T47D (cell line): ENCODE measurements at regions not wholly inside any gene's neighbourhood (a gene's known extent, or its start where the extent isn't known, plus 50 kb on each side); places are given as distances from the start of the nearest gene placed in this dataset.

Experiments used
- DNase-seq, 2 experiments: peaks; one replicate each; pipeline versions ENCODE4 v3.0.0 to v3.0.0-alpha.2; 2011 to 2012; ENCODE audit warnings: low read depth in 1 of 2, low spot score in 1 of 2
- JUND ChIP-seq: IDR thresholded peaks from 2 replicates; pipeline ENCODE4 v1.6.1; 2012; ENCODE audit warnings: low read depth
- in situ Hi-C: cut with HindIII; loops from 2 replicates; pipeline ENCODE4 v1.10.0; 2016; ENCODE audit warnings: low sequenced_read_pairs, low pct_unique_long_range_greater_than_20kb

DNA sequence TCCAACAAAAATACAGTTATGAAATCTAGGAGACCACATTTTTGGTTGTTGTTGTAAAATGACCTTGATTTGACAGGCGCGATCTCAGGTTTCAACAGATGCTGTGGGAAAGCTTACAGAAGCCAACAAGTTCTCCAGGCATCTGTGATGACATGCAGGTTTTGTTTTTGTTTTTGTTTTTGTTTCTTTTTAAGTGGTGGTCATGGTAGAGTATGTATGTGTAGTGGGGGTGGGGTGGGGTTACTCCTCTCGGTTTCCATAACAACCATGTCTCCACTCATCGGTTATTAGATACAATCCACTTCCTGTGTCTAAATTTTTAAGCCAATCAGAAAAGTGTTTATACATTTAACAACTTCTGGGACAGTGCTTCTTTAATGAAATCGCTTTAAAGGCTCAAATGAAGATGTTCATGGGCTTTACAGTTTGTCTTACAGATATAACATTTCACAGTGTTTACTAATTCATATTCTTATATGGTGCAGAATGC is 199.9 kb upstream of the FOXN3 start:
- TF ChIP-seq JUND: no peak
- DNase-seq: no peak
- in situ Hi-C loops: no loop called here

DNA sequence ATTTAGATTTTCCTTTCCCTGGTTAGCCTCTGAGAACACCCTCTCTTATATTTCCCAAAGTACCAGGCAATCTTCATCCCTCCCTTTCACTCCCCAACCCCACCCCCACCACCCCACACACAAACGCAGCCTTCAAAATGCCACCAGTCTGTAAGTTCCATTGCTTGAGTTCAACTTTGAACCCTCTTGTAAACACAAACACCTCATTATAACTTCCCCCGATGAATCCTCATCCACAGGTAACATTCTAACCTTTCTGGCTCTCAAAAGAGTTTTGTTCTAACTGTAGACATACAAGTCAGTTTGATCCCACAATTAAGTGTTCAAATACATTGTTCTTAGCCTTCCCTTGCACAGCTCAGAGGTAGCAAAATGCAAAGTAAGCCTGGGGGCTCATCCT is 199.4 kb upstream of the FOXN3 start:
- in situ Hi-C loops: no loop called here
- TF ChIP-seq JUND: no peak
- no peak for DNase-seq

DNA sequence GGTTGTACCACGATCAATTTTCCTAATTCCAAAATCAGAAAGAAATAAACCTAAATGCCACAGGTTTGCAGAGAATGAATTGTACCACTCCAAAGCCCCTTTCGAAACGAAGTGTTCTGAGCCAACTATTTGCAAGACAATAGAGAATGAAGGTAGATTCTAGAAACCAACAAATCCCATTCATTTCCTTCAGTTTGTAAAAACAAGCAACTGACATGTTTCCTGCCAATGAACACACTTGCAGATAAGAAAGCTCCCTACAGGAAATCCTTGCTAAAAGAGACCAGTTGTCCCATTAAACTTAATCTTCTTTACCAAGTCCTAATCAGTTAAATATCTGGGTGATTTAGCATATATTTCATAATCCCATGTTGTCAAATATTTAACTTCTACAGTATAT is 198.4 kb upstream of the FOXN3 start:
- DNase-seq: no peak
- in situ Hi-C loops: no loop called here
- no peak for TF ChIP-seq JUND

DNA sequence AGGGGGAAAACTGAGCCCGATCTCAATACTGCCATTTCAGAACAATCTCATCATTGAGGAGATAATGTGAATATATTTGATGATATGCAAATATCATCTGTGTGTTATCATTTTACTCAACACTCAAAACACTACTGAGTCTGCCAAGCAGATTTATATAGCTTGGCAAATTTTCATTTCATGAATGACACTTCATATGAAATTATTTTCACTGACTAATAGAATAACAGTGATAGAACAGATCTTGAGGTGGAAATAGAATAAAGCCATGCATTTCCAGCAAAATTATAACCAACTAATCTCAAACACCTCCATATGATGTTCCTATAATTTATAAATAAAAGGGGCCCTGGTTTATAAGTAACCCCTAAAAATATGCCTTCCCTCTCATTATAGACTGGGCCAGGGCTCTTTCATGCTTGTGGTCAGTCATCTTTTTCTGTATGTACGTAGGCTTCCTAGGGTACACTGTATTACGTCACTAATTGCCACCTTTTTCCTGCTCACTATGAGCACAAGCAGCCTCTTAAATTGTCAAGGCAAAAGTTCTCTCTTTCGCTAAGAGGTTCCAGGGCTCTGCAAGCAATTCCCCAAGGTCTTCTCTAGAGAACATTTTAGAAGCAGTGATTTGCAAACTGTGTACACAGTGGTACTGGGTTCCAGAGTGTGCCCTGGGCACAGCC is 197.1 kb upstream of the FOXN3 start:
- no peak for TF ChIP-seq JUND
- DNase-seq: no peak
- in situ Hi-C loops: no loop called here

DNA sequence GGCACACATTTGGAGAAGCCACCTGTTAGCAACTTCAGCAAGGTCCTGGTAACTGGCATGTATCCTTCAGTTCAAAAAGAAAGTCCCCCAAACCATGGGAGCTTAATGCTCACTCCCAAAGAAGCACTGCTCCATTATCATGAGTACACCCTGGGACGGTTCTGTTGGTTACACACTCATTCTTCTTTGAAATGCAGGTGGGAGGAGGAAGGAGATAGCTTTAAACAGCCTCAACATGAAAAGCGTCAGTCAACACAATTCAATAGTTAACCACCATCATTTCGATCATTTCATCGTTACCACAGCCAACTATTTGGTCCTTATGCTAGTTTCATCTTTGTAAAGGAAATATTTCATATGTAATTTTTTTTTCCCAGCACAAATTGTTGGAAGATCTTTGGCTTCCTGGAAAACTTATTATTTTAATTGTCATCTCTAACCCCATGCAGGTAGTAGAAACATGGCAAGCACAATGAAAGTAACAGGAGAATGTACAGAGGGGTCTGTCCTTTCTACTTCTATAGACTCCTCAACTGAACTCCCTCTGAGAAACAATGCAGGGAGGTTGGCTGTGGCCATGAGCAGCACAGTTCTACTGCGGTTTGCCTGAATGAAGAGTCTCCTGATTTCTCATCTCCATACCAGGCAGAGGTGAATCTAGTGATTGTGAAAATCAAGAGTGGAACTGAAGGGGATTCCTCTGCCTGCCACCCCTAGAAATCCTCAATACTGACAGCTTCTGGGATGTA is 196.4 kb upstream of the FOXN3 start:
- no peak for DNase-seq
- no peak for TF ChIP-seq JUND
- in situ Hi-C loops: no loop called here

DNA sequence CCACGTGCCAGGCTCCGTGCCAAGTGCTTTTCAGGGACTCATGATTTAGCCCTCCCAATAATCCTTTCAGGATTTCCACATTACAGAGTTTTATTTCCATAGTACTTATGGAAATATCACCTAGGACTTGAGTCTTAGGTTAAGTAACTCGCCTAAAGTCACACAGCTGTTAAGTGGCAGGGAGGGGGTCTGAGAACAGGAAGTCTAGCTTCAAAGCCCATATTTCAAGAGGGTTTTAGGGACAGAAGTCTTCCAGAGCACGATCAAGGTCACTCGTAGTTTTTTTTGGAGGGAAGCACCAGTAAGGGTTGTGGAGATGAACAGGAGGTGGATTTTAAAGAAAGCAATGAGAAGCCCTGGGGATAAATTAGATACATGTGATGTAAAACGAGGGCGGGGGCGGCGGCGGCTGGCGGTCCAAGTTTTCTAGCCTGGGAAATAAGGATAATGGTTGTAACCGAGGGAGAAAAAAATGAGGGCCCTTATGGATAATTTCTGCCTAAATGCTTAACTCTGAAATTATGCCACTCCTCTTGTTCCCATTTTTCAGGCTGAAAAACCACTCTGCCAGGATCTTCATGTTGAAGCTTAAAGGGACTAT is 192.6 kb upstream of the FOXN3 start:
- no peak for DNase-seq
- in situ Hi-C loops: no loop called here
- no peak for TF ChIP-seq JUND

DNA sequence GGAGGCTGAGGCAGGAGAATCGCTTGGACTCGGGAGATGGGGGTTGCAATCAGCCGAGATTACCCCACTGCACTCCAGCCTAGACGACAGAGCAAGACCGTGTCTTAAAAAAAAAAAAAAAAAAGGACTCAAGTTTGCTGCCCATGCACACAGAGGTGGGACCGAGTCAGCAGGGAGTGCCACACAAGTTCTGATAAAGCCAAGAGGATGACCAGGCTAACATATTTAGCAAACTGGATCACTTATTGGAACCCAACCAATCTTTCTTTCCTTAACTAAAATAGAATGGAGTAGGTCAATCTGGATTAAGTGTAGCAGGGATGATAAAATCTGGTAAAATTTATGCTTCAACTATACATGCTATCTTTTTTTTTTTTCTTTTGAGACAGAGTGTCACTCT is 190.4 kb upstream of the FOXN3 start:
- in situ Hi-C loops: no loop called here
- no peak for TF ChIP-seq JUND
- no peak for DNase-seq

DNA sequence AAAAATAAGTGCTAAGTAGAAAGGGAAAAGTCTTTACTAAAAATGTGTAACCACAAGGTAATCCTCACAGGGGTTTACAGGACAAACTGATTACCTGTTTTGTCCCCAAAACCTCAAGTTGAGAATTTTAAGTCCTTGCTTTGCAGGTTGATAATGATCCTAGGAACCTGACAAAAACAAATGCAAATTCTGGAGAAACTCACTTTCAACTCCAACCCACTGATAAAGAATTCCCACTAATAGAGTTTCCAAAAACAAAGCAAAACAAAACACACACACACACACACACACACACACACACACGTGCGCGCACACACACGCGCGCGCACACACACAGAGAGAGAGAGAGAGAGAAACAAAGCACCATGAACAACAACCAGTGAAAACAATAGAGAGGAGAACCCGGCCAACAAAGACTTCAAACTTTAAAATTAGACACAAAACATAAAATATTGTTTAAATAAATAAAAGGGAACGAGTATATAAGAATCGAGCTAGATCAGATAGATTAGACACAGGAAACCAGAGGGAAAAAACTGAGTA is 187.0 kb upstream of the FOXN3 start:
- in situ Hi-C loops: no loop called here

DNA sequence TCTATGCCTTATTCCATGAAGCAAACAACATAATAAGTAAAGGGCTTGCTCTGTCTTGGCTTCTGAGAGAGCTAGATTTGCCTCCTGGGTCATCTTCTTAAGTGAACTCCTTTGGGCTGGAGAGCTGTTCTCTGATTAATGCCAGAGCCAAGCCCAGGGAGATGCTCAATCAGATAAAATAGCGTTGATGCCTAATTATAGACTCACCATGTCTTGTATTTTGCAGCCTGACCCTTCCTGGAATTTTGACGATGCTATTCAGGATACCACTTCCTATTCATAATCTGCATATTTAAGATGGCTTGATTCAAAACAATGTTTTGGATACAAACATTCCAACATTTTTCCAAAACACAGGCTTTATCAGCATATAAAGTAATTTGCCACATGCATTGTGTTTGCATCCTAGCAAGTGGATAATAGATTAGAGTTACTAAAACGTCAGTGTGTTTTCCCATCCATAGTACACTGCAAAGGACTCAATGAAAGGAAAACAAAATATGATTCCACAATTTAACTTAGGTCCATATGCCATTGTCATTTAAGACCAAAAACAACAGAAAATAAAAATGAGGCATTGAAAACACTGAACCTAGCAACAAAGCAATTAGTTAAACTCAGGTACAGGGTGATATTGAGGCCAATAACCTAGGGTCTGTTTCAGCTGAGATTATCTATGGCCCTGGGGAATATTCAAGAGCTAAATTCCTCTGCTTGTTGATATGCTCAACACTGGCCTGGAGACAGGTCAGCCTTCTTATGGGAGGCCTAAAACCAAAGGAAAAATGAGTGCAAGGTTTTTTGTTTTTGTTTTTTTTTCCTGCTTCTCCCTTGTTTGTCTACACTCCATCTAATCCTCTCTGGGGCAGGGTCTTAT is 184.2 kb upstream of the FOXN3 start:
- TF ChIP-seq JUND: no peak
- in situ Hi-C loops: no loop called here
- DNase-seq: no peak

More for the DNA sequence above, 187.0 kb upstream of the FOXN3 start:
- no peak for TF ChIP-seq JUND
- DNase-seq: no peak

DNA sequence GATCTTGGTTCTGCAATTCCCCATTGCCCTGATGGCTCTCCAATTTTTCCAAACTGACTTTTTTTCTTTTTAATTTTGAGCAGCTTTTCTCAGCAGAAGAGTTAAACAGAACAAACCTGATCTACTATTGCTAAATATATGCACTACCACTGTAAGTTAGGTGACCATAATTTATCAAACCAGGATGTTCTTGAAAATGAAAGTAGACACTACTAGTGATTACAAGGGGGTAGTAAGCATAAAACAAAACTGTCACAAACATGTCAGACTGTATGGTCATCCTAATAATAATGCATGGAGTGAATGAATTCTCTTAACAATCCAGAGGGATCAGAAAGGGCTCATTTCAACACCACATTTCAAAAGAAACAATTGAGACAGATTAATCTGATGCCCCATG is 183.0 kb upstream of the FOXN3 start:
- no peak for TF ChIP-seq JUND
- in situ Hi-C loops: no loop called here
- DNase-seq: no peak

DNA sequence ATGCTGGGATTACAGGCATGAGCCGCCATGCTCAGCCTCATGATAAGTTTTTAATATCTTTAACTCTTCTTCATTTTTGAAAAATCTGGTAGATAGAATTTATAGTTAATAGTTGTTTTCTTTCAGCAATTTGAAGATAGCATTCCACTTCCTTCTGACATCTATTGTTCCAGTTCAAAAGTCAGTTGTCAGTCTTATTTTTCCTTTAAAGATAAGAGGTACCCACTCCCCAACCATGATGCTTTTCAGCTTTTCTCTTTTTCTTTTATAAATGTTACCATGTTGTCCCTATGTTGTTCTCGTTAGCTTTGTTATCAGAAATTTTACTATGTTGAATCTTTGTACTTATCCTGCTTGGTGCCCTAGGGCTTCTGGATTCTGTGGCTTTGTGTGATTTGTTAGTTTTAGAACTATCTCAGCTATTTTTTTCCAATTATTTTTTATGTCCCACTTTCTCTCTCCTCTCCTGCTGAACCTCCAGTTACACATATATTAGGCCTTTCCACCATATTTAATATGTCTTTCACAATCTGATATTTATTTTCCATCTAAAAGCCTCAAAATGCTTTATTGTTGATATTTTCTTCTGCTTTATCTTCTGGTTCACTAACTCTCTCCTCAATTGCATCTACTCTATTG is 181.6 kb upstream of the FOXN3 start:
- in situ Hi-C loops: no loop called here
- no peak for TF ChIP-seq JUND
- DNase-seq: no peak

DNA sequence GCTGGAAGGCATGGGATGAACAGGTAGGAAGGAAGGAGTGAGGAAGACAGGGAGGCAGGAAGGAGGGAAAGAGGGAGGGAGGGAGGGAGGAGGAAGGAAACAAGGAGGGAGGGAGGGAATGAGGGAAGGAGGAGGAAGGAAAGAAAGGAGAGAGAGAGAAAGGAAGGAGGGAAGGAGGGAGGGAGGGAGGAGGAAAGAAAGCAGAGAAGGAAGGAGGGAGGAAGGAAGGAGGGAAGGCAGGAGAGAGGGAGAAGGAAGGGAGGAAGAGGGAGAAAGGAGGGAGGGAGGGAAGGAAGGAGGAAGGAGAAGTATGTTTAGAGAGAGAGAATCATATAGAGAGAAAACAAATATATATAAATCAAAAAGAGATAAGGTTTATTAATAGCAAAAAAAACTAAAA is 175.9 kb upstream of the FOXN3 start:
- TF ChIP-seq JUND: no peak
- DNase-seq: no peak
- in situ Hi-C loops: no loop called here
